Uterus (tissue), 3 donors: ENCODE measurements at regions not wholly inside any gene's neighbourhood (a gene's known extent, or its start where the extent isn't known, plus 50 kb on each side); places are given as distances from the start of the nearest gene placed in this dataset.
"Not testable (repeated sequence)": the region's sequence is repeated elsewhere in the genome, so short reads cannot be mapped to it uniquely, and the experiment has no call there.

Experiments
- DNase-seq, 2 donors: peaks; one replicate each; pipeline ENCODE4 v3.0.0-alpha.2; 2019 to 2020
- H3K27ac ChIP-seq, 2 donors: fragments of 200-600 bp; sonication (generic); 1 replicate in 1 of 2; 2 replicates in 1 of 2; pipeline ENCODE4 v1.5.1; 2016 to 2018
- H3K27me3 ChIP-seq, 2 donors: fragments of 200-600 bp; sonication (generic); one replicate each; pipeline ENCODE4 v1.5.1; 2018 to 2019; ENCODE audit warnings: control low read depth in 1 of 2
- H3K36me3 ChIP-seq, 2 donors: fragments of 200-600 bp; sonication (generic); one replicate each; pipeline ENCODE4 v1.5.1; 2019; ENCODE audit warnings: control low read depth in 1 of 2
- H3K4me1 ChIP-seq, 2 donors: fragments of 200-600 bp; sonication (generic); one replicate each; pipeline ENCODE4 v1.5.1; 2018 to 2019; ENCODE audit warnings: control low read depth in 1 of 2
- H3K4me3 ChIP-seq, 2 donors: fragments of 200-600 bp; sonication (generic); 1 replicate in 1 of 2; 2 replicates in 1 of 2; pipeline ENCODE4 v1.5.1; 2018 to 2019; ENCODE audit warnings: mild to moderate bottlenecking in 1 of 2
- H3K9me3 ChIP-seq, 2 donors: fragments of 200-600 bp; sonication (generic); one replicate each; pipeline ENCODE4 v1.5.1; 2019; ENCODE audit warnings: control low read depth in 1 of 2
- CTCF ChIP-seq, 4 experiments: fragments of 200-600 bp in 2 of 4; fragments of 450-650 bp in 2 of 4; sonication (generic) in 2 of 4; IDR thresholded peaks; one replicate each; pipeline ENCODE4 v1.5.1; 2016 to 2019; ENCODE audit warnings: antibody characterized with exemption in 4 of 4, mild to moderate bottlenecking in 2 of 4, moderate library complexity in 1 of 4
- POLR2A ChIP-seq, 2 donors: fragments of 450-650 bp; IDR thresholded peaks; one replicate each; pipeline ENCODE4 v1.6.1; 2016; ENCODE audit warnings: antibody characterized with exemption in 2 of 2, mild to moderate bottlenecking in 1 of 2, moderate library complexity in 1 of 2
- intact Hi-C: fragments of 100-400 bp; cut with DNase I; formaldehyde crosslinking; loops from one replicate; pipeline ENCODE4 v1.15.1; 2023; ENCODE audit warnings: low total_unique reads
- donor health status: DM: yes; HTN: yes; CAD: no.

DNA sequence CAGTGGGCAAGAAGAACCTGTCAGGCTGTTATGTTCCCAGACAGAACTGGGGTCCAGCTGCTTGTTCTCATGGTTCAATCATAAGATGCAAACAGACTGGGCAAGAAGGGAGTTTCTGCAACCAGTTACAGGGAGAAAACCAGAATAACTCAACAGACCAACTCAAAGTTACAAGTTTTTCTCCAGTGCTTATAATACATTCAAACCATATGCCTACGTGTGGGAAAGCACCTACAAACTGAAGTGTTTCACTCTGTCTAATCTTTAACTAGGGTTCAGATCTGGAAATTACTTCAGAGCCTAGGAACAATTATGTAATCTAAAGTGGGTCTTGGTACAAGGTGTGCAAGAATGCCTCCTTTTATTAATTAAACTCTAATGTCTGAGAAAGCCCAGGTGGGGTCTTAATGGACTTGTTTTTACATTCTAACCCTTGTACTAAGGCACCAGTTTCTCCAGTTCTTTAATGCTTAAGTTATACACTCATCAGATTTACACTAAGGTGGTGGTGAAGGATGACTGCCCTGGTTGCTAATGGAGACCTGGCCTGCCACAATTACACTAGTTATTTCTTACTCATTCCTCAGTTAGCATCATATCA, 951.9 kb downstream of the TSN start:
- no peak overlapping the region for H3K4me3 ChIP-seq
- no peak for DNase-seq
- intact Hi-C loops = no loop called here
- H3K4me1 ChIP-seq = no peaks in the 10 kb centered on the region
- H3K27ac ChIP-seq = no peak overlapping the region
- no peaks in the 10 kb centered on the region for H3K9me3 ChIP-seq
- TF ChIP-seq CTCF (IDR thresholded peaks at IDR 0.05) (no peak), POLR2A (IDR thresholded peaks at IDR 0.05) (no peak)
- no peaks in the 10 kb centered on the region for H3K36me3 ChIP-seq
- no peaks in the 10 kb centered on the region for H3K27me3 ChIP-seq

DNA sequence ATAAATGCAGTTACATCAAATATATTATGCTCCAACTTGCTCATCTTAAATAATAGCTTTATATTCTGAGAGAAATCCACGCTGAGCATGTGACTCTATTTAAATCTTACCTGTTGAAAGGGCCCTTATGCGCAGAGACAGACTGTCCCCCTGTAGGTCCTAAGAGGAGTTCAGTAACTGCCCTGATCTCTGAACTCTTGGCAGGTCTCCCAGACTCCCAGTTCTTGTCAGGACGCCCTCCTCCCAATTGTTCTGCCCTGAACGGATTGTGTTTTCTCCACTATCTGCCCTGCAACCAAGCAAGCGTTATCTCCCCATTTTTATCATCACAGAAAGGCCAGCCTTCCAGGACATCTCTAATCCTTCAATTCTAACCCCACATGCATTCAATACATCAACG, 954.6 kb downstream of the TSN start:
- H3K4me3 ChIP-seq = no peak overlapping the region
- H3K27me3 ChIP-seq = no peaks in the 10 kb centered on the region
- no peaks in the 10 kb centered on the region for H3K36me3 ChIP-seq
- intact Hi-C loops = no loop called here
- no peaks in the 10 kb centered on the region for H3K9me3 ChIP-seq
- TF ChIP-seq POLR2A (IDR thresholded peaks at IDR 0.05) = no peak
- no peak for TF ChIP-seq CTCF (IDR thresholded peaks at IDR 0.05)
- no peak for DNase-seq
- H3K27ac ChIP-seq = no peak overlapping the region
- no peaks in the 10 kb centered on the region for H3K4me1 ChIP-seq

GRCh38 chr2:122713800-122714199, 958.3 kb downstream of the TSN start:
- intact Hi-C loops = no loop called here
- H3K4me3 ChIP-seq = no peak overlapping the region
- H3K27me3 ChIP-seq = no peaks in the 10 kb centered on the region
- H3K4me1 ChIP-seq = no peaks in the 10 kb centered on the region
- DNase-seq = no peak
- H3K27ac ChIP-seq = no peak overlapping the region
- H3K36me3 ChIP-seq = no peaks in the 10 kb centered on the region
- H3K9me3 ChIP-seq = no peaks in the 10 kb centered on the region
- TF ChIP-seq CTCF (IDR thresholded peaks at IDR 0.05) (no peak), POLR2A (IDR thresholded peaks at IDR 0.05) (no peak)

DNA sequence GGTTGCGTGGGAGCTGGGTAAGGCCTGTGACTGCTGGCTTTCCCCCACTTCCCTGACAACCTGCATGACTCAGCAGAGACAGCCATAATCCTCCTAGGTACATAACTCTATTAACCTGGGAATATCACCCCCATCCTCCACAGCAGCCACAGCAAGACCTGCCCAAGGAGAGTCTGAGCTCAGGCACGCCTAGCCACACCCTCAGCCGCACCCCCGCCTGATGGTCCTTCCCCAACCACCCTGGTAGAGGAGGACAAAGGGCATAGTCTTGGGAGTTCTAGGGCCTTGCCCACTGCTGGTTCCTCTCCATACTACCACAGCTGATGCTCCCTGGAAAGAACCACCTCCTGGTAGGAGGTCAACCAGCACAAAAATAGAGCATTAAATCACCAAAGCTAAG, 965.4 kb downstream of the TSN start:
- H3K27ac ChIP-seq, H3K4me1 ChIP-seq, H3K36me3 ChIP-seq, H3K9me3 ChIP-seq, intact Hi-C loops, H3K4me3 ChIP-seq, DNase-seq, H3K27me3 ChIP-seq: not testable (repeated sequence)

DNA sequence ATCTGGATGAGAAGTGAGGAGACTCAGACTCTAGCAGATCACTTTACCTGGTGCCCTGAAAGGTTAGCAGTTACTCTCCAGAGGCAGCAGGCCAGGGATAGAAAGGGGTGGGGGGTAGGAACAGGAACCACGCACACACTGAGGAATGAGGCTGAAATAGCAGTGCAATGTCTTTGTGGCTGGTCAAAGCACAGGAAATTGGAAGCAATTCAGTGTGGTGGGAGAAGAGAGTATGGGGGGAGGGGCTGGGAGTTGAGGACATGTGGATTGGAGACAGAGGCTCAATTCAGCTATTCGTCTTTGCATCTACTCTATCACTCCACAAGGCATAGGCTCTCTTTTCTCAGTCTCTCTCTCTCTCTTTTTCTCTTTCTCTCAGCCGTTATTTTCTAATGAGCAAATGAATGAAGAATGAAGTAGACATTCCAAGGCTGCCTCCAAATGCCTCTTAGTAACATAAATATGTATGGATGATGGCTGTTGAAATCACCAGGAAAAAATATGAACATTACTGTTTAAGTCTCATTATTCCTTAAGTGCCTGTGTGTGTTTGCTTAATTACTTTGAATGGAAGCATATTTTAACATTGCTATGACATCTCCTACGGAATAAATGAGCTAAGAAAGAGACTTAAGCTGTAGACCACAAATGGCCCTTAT, 979.4 kb downstream of the TSN start:
- no peaks in the 10 kb centered on the region for H3K9me3 ChIP-seq
- H3K27ac ChIP-seq = no peak overlapping the region
- no peaks in the 10 kb centered on the region for H3K27me3 ChIP-seq
- no peaks in the 10 kb centered on the region for H3K4me1 ChIP-seq
- no peak overlapping the region for H3K4me3 ChIP-seq
- TF ChIP-seq CTCF (IDR thresholded peaks at IDR 0.05) (no peak), POLR2A (IDR thresholded peaks at IDR 0.05) (no peak)
- DNase-seq = no peak
- no peaks in the 10 kb centered on the region for H3K36me3 ChIP-seq
- intact Hi-C loops = no loop called here
